A549 (cell line): ENCODE measurements at regions not wholly inside any gene's neighbourhood (a gene's known extent, or its start where the extent isn't known, plus 50 kb on each side); places are given as distances from the start of the nearest gene placed in this dataset.

Experiments
- ATAC-seq, 2 experiments: fragments of 200-7000 bp in 1 of 2; fragments of >200 bp in 1 of 2; cut with Nextera tagmentation in 1 of 2; cut with Tn5 transposase in 1 of 2; 3 replicates each; pipeline versions ENCODE4 v1.8.0 to v1.9.1; 2018 to 2020; ENCODE audit warnings: mild to moderate bottlenecking in 1 of 2, moderate library complexity in 1 of 2
- CTCF ChIA-PET: fragments of 300-600 bp; sonication (Branson Sonifier 250); formaldehyde crosslinking; extraction: SDS; loops from one replicate; lab custom pipeline; 2021; ENCODE audit warnings: antibody characterized with exemption, inconsistent platforms; lab: Yijun Ruan, JAX
- POLR2A ChIA-PET: fragments of 350-600 bp; formaldehyde crosslinking; extraction: SDS; loops from one replicate; lab custom pipeline; 2021; ENCODE audit warnings: antibody characterized with exemption, inconsistent platforms; lab: Yijun Ruan, JAX
- DNase-seq, 2 experiments: peaks; one replicate each; pipeline versions ENCODE4 v3.0.0 to v3.0.0-alpha.2; 2011 to 2016; ENCODE audit warnings: low read depth in 1 of 2, low spot score in 1 of 2
- FAIRE-seq: peaks from 2 replicates; lab custom pipeline; 2011; peaks lifted over from hg19 to GRCh38; lab: Jason Lieb, UNC
- H3K27ac ChIP-seq, 2 experiments: fragments of >200 bp; sonication (Bioruptor Twin); formaldehyde crosslinking; 3 replicates each; pipeline ENCODE4 v1.5.1; 2016 to 2017
- H3K4me1 ChIP-seq: fragments of >200 bp; sonication (Bioruptor Twin); formaldehyde crosslinking; 3 replicates; pipeline ENCODE4 v1.6.1; 2016
- H3K4me2 ChIP-seq: fragments of >200 bp; sonication (Bioruptor Twin); formaldehyde crosslinking; 3 replicates; pipeline ENCODE4 v1.6.1; 2016
- H3K4me3 ChIP-seq: fragments of >200 bp; sonication (Bioruptor Twin); formaldehyde crosslinking; 3 replicates; pipeline ENCODE4 v1.5.1; 2016
- H3K9me3 ChIP-seq: fragments of >200 bp; sonication (Bioruptor Twin); formaldehyde crosslinking; 3 replicates; pipeline ENCODE4 v1.6.1; 2016
- BHLHE40 ChIP-seq: IDR thresholded peaks from 2 replicates; pipeline ENCODE4 v1.6.1; 2012; ENCODE audit warnings: low read depth, low read length, inconsistent platforms
- CHD2 ChIP-seq: fragments of 150-350 bp; IDR thresholded peaks from 2 replicates; pipeline ENCODE4 v1.6.1; 2014; ENCODE audit warnings: low read length; ENCODE audit not compliant: partially characterized antibody
- FOSB ChIP-seq: fragments of 250-450 bp; sonication (Bioruptor Pico); IDR thresholded peaks from 2 replicates; pipeline ENCODE4 v1.5.0; 2020; ENCODE audit warnings: mild to moderate bottlenecking, moderate library complexity
- FOSL2 ChIP-seq, 2 experiments: fragments of 450-650 bp in 1 of 2; fragments of >200 bp in 1 of 2; sonication (Bioruptor Twin) in 1 of 2; formaldehyde crosslinking; IDR thresholded peaks; 2 replicates each; pipeline versions ENCODE4 v1.5.0 to v1.6.1; 2016 to 2020; ENCODE audit warnings: mild to moderate bottlenecking in 1 of 2, moderate library complexity in 1 of 2
- GATA3 ChIP-seq: IDR thresholded peaks from 2 replicates; pipeline ENCODE4 v1.6.1; 2012; ENCODE audit warnings: borderline replicate concordance
- HES2 ChIP-seq: fragments of >200 bp; sonication (Bioruptor Twin); formaldehyde crosslinking; IDR thresholded peaks from 2 replicates; pipeline ENCODE4 v1.6.1; 2016
- HOXB5 ChIP-seq: fragments of 250-450 bp; sonication (Bioruptor Pico); IDR thresholded peaks from 2 replicates; pipeline ENCODE4 v1.5.0; 2020; ENCODE audit warnings: mild to moderate bottlenecking, moderate library complexity
- JUN ChIP-seq, 2 experiments: fragments of >200 bp; sonication (Bioruptor Twin); formaldehyde crosslinking; IDR thresholded peaks; 2 replicates in 1 of 2; 3 replicates in 1 of 2; pipeline ENCODE4 v1.6.1; 2016 to 2017
- KDM1A ChIP-seq: fragments of 200-600 bp; sonication (generic); IDR thresholded peaks from 2 replicates; pipeline ENCODE4 v1.6.1; 2016; ENCODE audit warnings: low read depth, mild to moderate bottlenecking
- RAD21 ChIP-seq, 2 experiments: fragments of >200 bp in 1 of 2; sonication (Bioruptor Twin) in 1 of 2; formaldehyde crosslinking in 1 of 2; IDR thresholded peaks in 1 of 2; conservative IDR thresholded peaks in 1 of 2; 2 replicates in 1 of 2; 3 replicates in 1 of 2; pipeline ENCODE4 v1.6.1; 2012 to 2018; ENCODE audit warnings: inconsistent platforms in 1 of 2
- RARB ChIP-seq: fragments of 250-450 bp; sonication (Bioruptor Pico); IDR thresholded peaks from 2 replicates; pipeline ENCODE4 v1.8.0; 2021; ENCODE audit warnings: mild to moderate bottlenecking, moderate library complexity
- RNF2 ChIP-seq: fragments of 200-600 bp; sonication (generic); IDR thresholded peaks from 2 replicates; pipeline ENCODE4 v1.6.1; 2016; ENCODE audit warnings: low read depth, mild to moderate bottlenecking, antibody characterized with exemption, moderate library complexity, borderline replicate concordance
- ZNF302 ChIP-seq: fragments of 250-450 bp; sonication (Bioruptor Pico); IDR thresholded peaks from 2 replicates; pipeline ENCODE4 v1.9.0; 2021; ENCODE audit warnings: inconsistent platforms, mild to moderate bottlenecking, moderate library complexity
- ZSCAN20 ChIP-seq: fragments of 250-450 bp; sonication (Bioruptor Pico); IDR thresholded peaks from 2 replicates; pipeline ENCODE4 v1.8.0; 2022; ENCODE audit warnings: mild to moderate bottlenecking, moderate library complexity
- WGBS: methylation state at CpG from one replicate; pipeline ENCODE4 v1.1.6; 2017; ENCODE audit errors: missing lambda C conversion rate; 5-methylcytosine and 5-hydroxymethylcytosine counted together
- TF ChIP-seq, protein P1 (sequence below): fragments of 250-450 bp; sonication (Bioruptor Pico); IDR thresholded peaks from 2 replicates; pipeline ENCODE4 v1.5.0; 2021; ENCODE audit warnings: mild to moderate bottlenecking, moderate library complexity, borderline replicate concordance

- H3K4me1 ChIP-seq, result no peaks in the 10 kb centered on the region
- no peak overlapping the region for H3K4me3 ChIP-seq
- no peak for ATAC-seq
- FAIRE-seq, result no peak
- H3K4me2 ChIP-seq, result no peak overlapping the region
- WGBS, result 3% methylated on average over 1 of the region's 1 CpG
- ChIA-PET CTCF (no interaction called here), POLR2A (no interaction called here)
- no peaks in the 10 kb centered on the region for H3K9me3 ChIP-seq
- no peak for TF ChIP-seq FOSL2 (IDR thresholded peaks at IDR 0.05)
- TF ChIP-seq FOSL2 (CRISPR knock-in tag; IDR thresholded peaks at IDR 0.05), result no peak
- no peak for TF ChIP-seq KDM1A
- no peak for TF ChIP-seq RARB (CRISPR knock-in tag)
- no peak overlapping the region for H3K27ac ChIP-seq
- no peak for DNase-seq
Observed at GRCh38 chr2:222134654-222135053, 164.1 kb downstream of the PAX3 start.

DNA sequence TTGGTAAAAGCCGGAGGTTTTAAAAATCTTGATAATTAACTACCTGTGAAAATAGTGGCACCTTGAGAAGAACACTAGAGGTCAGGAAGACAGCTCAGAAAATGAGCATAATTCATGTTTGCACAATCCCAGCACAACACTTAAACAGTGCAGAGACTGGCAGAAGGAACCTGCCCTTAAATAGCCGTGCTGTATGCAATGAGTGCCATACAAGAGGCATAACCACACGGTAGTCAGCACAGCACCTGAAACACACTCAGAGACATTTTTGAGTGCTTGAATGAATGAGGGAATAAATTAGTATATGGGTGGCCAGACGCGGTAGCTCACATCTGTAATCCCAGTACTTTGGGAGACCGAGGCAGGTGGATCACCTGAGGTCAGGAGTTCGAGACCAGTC lies 164.9 kb downstream of the PAX3 start:
- WGBS, result 3% methylated on average over 7 of the region's 7 CpGs
- ChIA-PET CTCF (no interaction called here), POLR2A (no interaction called here)
- H3K4me2 ChIP-seq, result no peak overlapping the region
- TF ChIP-seq ZNF302 (CRISPR knock-in tag) (no peak), HOXB5 (no peak), FOSB (CRISPR knock-in tag) (no peak)
- ATAC-seq, result no peak
- H3K9me3 ChIP-seq, result no peaks in the 10 kb centered on the region
- FAIRE-seq, result no peak
- no peak overlapping the region for H3K4me3 ChIP-seq
- no peaks in the 10 kb centered on the region for H3K4me1 ChIP-seq
- H3K27ac ChIP-seq, result no peak overlapping the region
- DNase-seq, result no peak

- Histone ChIP-seq H3K4me2 (no peak overlapping the region), H3K4me1 (no peaks in the 10 kb centered on the region), H3K4me3 (no peak overlapping the region), H3K9me3 (no peaks in the 10 kb centered on the region), H3K27ac (no peak overlapping the region)
- TF ChIP-seq JUN (IDR thresholded peaks at IDR 0.05), result no peak
- no peak for TF ChIP-seq CHD2
- ATAC-seq (no peak), FAIRE-seq (no peak), DNase-seq (no peak)
- POLR2A ChIA-PET, result no interaction called here
- 4% methylated on average over 3 of the region's 3 CpGs for WGBS
- CTCF ChIA-PET, result no interaction called here
Observed at GRCh38 chr2:222130855-222131254, 167.9 kb downstream of the PAX3 start.

DNA sequence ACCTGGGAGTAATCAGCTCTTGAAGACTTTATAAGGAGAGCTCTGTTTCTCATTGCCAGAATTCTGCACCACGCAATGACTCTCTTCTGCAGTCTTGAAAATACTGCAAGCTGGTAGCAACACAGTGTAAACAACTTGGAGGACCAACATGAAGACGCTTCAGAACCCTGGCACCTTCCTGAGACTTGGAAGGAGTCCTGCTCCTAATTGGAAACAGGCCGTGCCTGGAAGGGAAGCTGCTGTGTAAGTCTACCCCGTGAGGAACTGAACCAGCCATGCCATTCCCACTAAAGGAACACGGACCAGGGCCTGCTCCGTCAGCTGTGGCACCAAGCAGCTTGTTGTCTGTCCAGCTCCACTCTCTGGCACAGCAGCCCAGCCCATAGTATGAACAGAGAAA lies 171.1 kb downstream of the PAX3 start:
- no peak for ATAC-seq
- Histone ChIP-seq H3K4me1 (no peaks in the 10 kb centered on the region), H3K27ac (no peak overlapping the region), H3K4me2 (no peak overlapping the region), H3K4me3 (no peak overlapping the region), H3K9me3 (no peaks in the 10 kb centered on the region)
- DNase-seq, result no peak
- 2% methylated on average over 6 of the region's 6 CpGs for WGBS
- FAIRE-seq, result no peak
- POLR2A ChIA-PET, result no interaction called here
- CTCF ChIA-PET, result no interaction called here
- TF ChIP-seq, protein P1, sequence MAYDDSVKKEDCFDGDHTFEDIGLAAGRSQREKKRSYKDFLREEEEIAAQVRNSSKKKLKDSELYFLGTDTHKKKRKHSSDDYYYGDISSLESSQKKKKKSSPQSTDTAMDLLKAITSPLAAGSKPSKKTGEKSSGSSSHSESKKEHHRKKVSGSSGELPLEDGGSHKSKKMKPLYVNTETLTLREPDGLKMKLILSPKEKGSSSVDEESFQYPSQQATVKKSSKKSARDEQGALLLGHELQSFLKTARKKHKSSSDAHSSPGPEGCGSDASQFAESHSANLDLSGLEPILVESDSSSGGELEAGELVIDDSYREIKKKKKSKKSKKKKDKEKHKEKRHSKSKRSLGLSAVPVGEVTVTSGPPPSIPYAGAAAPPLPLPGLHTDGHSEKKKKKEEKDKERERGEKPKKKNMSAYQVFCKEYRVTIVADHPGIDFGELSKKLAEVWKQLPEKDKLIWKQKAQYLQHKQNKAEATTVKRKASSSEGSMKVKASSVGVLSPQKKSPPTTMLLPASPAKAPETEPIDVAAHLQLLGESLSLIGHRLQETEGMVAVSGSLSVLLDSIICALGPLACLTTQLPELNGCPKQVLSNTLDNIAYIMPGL (CRISPR knock-in tag), result no peak
- TF ChIP-seq RNF2 (no peak), HES2 (no peak), BHLHE40 (no peak), ZSCAN20 (CRISPR knock-in tag) (no peak)

GRCh38 chr2:222120933-222121332 lies 177.9 kb downstream of the PAX3 start:
- Histone ChIP-seq H3K9me3 (no peaks in the 10 kb centered on the region), H3K4me2 (no peak overlapping the region), H3K4me3 (no peak overlapping the region), H3K4me1 (no peaks in the 10 kb centered on the region), H3K27ac (no peak overlapping the region)
- CTCF ChIA-PET, result no interaction called here
- POLR2A ChIA-PET, result no interaction called here
- FAIRE-seq (no peak), ATAC-seq (no peak), DNase-seq (no peak)
- no peak for TF ChIP-seq RAD21 (conservative IDR thresholded peaks at IDR 0.05 in 1 of 2, IDR thresholded peaks at IDR 0.05 in 1 of 2)
- no peak for TF ChIP-seq GATA3
